GM15510 (cell line): ENCODE measurements at regions not wholly inside any gene's neighbourhood (a gene's known extent, or its start where the extent isn't known, plus 50 kb on each side); places are given as distances from the start of the nearest gene placed in this dataset.

ENCODE experiments used
- POLR2A ChIP-seq: IDR thresholded peaks from 3 replicates; pipeline ENCODE4 v1.6.1; 2011; ENCODE audit warnings: borderline replicate concordance; ENCODE audit not compliant: insufficient read length; ENCODE audit errors: extremely low read depth

- no peak for TF ChIP-seq POLR2A
Measured at GRCh38 chr10:78437998-78438906, 404.6 kb downstream of the RPS24 start.

- TF ChIP-seq POLR2A = no peak
Measured at GRCh38 chr10:78438907-78439809, 405.5 kb downstream of the RPS24 start.

- TF ChIP-seq POLR2A = no peak
Measured at GRCh38 chr10:78441010-78441409, 407.3 kb downstream of the RPS24 start.

GRCh38 chr10:78441694-78442093 is 408.0 kb downstream of the RPS24 start:
- TF ChIP-seq POLR2A = no peak

- TF ChIP-seq POLR2A = no peak
Measured at GRCh38 chr10:78442836-78443550, 409.3 kb downstream of the RPS24 start.

GRCh38 chr10:78443900-78444571 is 410.4 kb downstream of the RPS24 start:
- TF ChIP-seq POLR2A = no peak

GRCh38 chr10:78445308-78445707 is 411.6 kb downstream of the RPS24 start:
- TF ChIP-seq POLR2A = no peak

- TF ChIP-seq POLR2A = no peak
Measured at GRCh38 chr10:78448470-78448869, 414.8 kb downstream of the RPS24 start.

GRCh38 chr10:78448994-78449418 is 415.3 kb downstream of the RPS24 start:
- no peak for TF ChIP-seq POLR2A

GRCh38 chr10:78449554-78449953 is 415.9 kb downstream of the RPS24 start:
- no peak for TF ChIP-seq POLR2A

GRCh38 chr10:78450239-78450638 is 416.6 kb downstream of the RPS24 start:
- TF ChIP-seq POLR2A = no peak

GRCh38 chr10:78450807-78451485 is 417.3 kb downstream of the RPS24 start:
- no peak for TF ChIP-seq POLR2A

- TF ChIP-seq POLR2A = no peak
Measured at GRCh38 chr10:78451592-78451991, 417.9 kb downstream of the RPS24 start.

- TF ChIP-seq POLR2A = no peak
Measured at GRCh38 chr10:78454123-78454645, 420.5 kb downstream of the RPS24 start.

- no peak for TF ChIP-seq POLR2A
Measured at GRCh38 chr10:78455236-78455635, 421.6 kb downstream of the RPS24 start.
